ENCODE measurements at regions not wholly inside any gene's neighbourhood (a gene's known extent, or its start where the extent isn't known, plus 50 kb on each side); places are given as distances from the start of the nearest gene placed in this dataset.

- Histone ChIP-seq H3K9me3 (peaks cover 5 to 6% of the 10 kb centered on the region in 2 donors), H3K27me3 (no peaks in the 10 kb centered on the region), H3K36me3 (peaks cover 0 to 3% (median 0%) of the 10 kb centered on the region in 4 donors), H3K4me3 (no peak overlapping the region), H3K27ac (no peak overlapping the region), H3K4me1 (peaks cover 0 to 11% (median 4%) of the 10 kb centered on the region in 4 donors)
- no peak for TF ChIP-seq CTCF (IDR thresholded peaks at IDR 0.05)
- TF ChIP-seq POLR2AphosphoS5 (IDR thresholded peaks at IDR 0.05), result no peak
- no peak for DNase-seq
- WGBS, 2 donors (ENCODE audit: low coverage in 1 of 2), result 75 to 78% methylated on average over 3 to 4 of the region's 4 CpGs
- in situ Hi-C loops (cut with MboI; ENCODE audit: low pct_ligation_motif_present in 1 of 4, low pct_unique_long_range_greater_than_20kb in 1 of 4, low sequenced_read_pairs in 3 of 4) (no loop called here), intact Hi-C loops (cut with DNase I; ENCODE audit: low total_unique reads) (no loop called here)
These were observed 334.1 kb upstream of the RGS6 start for GRCh38 chr14:71597955-71598660.

GRCh38 chr14:71600309-71600708 lies 331.9 kb upstream of the RGS6 start:
- WGBS, 2 donors (ENCODE audit: low coverage in 1 of 2), result 88 to 97% methylated on average over 2 of the region's 2 CpGs
- no peak for DNase-seq
- TF ChIP-seq POLR2A (IDR thresholded peaks at IDR 0.05) (no peak), POLR2AphosphoS5 (IDR thresholded peaks at IDR 0.05) (no peak), EP300 (IDR thresholded peaks at IDR 0.05; ENCODE audit: low read depth) (no peak), CTCF (IDR thresholded peaks at IDR 0.05) (no peak)

GRCh38 chr14:71602524-71602923 lies 329.7 kb upstream of the RGS6 start:
- 97% methylated on average over 5 of the region's 5 CpGs; no CpG with 5 or more reads in 1 of the 2 donors for WGBS, 2 donors (ENCODE audit: low coverage in 1 of 2)
- intact Hi-C loops (cut with DNase I; ENCODE audit: low total_unique reads), result no loop called here
- H3K27me3 ChIP-seq, result no peaks in the 10 kb centered on the region
- no peaks in the 10 kb centered on the region for H3K4me1 ChIP-seq
- no peak overlapping the region for H3K4me3 ChIP-seq
- H3K36me3 ChIP-seq, result peaks cover 0 to 3% (median 0%) of the 10 kb centered on the region in 4 donors
- TF ChIP-seq CTCF (IDR thresholded peaks at IDR 0.05) (no peak), POLR2A (IDR thresholded peaks at IDR 0.05) (no peak), EP300 (IDR thresholded peaks at IDR 0.05; ENCODE audit: low read depth) (no peak), POLR2AphosphoS5 (IDR thresholded peaks at IDR 0.05) (no peak)
- DNase-seq, result no peak
- in situ Hi-C loops (cut with MboI; ENCODE audit: low pct_ligation_motif_present in 1 of 4, low pct_unique_long_range_greater_than_20kb in 1 of 4, low sequenced_read_pairs in 3 of 4), result no loop called here
- peaks cover 5 to 6% of the 10 kb centered on the region in 2 donors for H3K9me3 ChIP-seq
- H3K27ac ChIP-seq, result no peak overlapping the region

More at GRCh38 chr14:71600309-71600708, 331.9 kb upstream of the RGS6 start:
- H3K36me3 ChIP-seq, result peaks cover 0 to 3% (median 0%) of the 10 kb centered on the region in 4 donors
- no peaks in the 10 kb centered on the region for H3K27me3 ChIP-seq
- H3K9me3 ChIP-seq, result peaks cover 5 to 6% of the 10 kb centered on the region in 2 donors
- peaks cover 0 to under 1% (median 0%) of the 10 kb centered on the region in 4 donors for H3K4me1 ChIP-seq
- H3K27ac ChIP-seq, result no peak overlapping the region
- no peak overlapping the region for H3K4me3 ChIP-seq
- in situ Hi-C loops (cut with MboI; ENCODE audit: low pct_ligation_motif_present in 1 of 4, low pct_unique_long_range_greater_than_20kb in 1 of 4, low sequenced_read_pairs in 3 of 4) (no loop called here), intact Hi-C loops (cut with DNase I; ENCODE audit: low total_unique reads) (no loop called here)

GRCh38 chr14:71604231-71604630 lies 328.0 kb upstream of the RGS6 start:
- H3K27ac ChIP-seq, result no peak overlapping the region
- in situ Hi-C loops (cut with MboI; ENCODE audit: low pct_ligation_motif_present in 1 of 4, low pct_unique_long_range_greater_than_20kb in 1 of 4, low sequenced_read_pairs in 3 of 4) (no loop called here), intact Hi-C loops (cut with DNase I; ENCODE audit: low total_unique reads) (no loop called here)
- no peaks in the 10 kb centered on the region for H3K27me3 ChIP-seq
- no peak overlapping the region for H3K4me3 ChIP-seq
- DNase-seq, result no peak
- TF ChIP-seq EP300 (IDR thresholded peaks at IDR 0.05; ENCODE audit: low read depth) (no peak), CTCF (IDR thresholded peaks at IDR 0.05) (no peak), POLR2A (IDR thresholded peaks at IDR 0.05) (no peak), POLR2AphosphoS5 (IDR thresholded peaks at IDR 0.05) (no peak)
- peaks cover 0 to 3% (median 0%) of the 10 kb centered on the region in 4 donors for H3K36me3 ChIP-seq
- H3K9me3 ChIP-seq, result peaks cover 5 to 6% of the 10 kb centered on the region in 2 donors
- no peaks in the 10 kb centered on the region for H3K4me1 ChIP-seq

All from transverse colon (tissue), 4 donors.